ENCODE measurements at regions not wholly inside any gene's neighbourhood (a gene's known extent, or its start where the extent isn't known, plus 50 kb on each side); places are given as distances from the start of the nearest gene placed in this dataset.

- DNase-seq: no peak
Observed at GRCh38 chr4:3853388-3854035, 87.3 kb downstream of the ADRA2C start.

GRCh38 chr4:3854661-3855060 is 88.5 kb downstream of the ADRA2C start:
- DNase-seq: no peak

GRCh38 chr4:3855646-3856045 is 89.5 kb downstream of the ADRA2C start:
- DNase-seq: no peak

- no peak for DNase-seq
Observed at GRCh38 chr4:3856604-3857204, 90.5 kb downstream of the ADRA2C start.

DNA sequence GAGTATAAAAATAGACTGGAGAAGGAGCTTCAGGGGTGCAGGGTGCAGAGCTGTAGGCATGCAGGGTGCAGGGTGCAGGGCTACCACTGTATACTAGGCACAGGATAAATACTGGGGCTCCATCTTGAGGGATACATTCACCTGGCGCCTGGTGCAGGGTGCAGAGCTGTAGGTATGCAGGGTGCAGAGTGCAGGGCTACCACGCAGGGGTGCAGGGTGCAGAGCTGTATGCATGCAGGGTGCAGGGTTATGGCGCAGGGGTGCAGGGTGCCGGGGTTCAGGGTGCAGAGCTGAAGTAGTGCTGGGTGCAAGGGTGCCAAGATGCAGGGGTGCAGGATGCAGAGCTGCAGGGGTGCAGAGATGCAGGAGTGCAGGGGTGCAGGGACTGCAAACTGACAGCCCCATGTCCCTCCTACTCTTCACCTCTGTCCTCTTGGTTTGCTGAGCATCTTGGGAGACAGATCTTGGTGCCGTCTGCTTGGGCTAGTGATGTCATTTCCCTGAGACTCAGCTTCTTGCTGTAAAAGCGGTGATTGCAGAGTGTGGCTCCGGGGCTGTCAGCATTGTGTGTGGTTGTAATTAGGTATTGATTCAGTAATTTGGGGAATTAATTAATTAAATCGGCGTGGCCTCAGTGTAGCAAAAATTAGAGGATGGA is 91.2 kb downstream of the ADRA2C start:
- no peak for DNase-seq

DNA sequence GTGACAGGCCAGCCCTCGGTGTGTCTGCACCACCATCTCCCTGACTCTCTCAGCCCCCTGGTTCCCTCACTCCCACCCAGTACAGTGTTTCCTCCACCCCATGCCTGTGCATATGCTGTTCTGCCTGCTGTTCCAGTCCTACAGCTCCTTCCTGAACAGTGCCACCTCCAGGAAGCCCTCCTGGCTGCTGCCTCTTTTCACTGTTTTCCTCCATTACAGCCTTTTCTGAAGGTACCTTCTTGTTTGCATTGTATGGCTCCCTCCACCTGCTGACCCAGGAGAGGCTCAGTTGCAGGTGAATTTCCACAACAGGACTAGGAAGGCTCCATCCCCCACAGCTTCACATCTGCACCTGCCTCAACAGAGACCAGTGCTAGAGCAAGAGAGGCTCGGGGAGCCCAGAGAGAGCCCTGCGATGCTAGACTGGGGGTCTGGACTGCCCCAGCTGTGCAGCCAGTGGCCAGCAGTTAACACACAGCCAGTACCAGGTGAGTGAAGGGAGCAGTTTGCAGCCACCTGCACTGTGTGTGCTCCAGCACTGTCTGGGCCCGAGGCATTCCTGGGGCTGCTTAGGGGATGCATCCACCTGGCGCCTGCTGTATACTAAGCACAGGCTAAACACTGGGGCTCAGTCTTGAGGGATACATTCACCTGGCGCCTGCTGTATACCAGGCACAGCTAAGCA is 92.0 kb downstream of the ADRA2C start:
- DNase-seq: no peak

DNA sequence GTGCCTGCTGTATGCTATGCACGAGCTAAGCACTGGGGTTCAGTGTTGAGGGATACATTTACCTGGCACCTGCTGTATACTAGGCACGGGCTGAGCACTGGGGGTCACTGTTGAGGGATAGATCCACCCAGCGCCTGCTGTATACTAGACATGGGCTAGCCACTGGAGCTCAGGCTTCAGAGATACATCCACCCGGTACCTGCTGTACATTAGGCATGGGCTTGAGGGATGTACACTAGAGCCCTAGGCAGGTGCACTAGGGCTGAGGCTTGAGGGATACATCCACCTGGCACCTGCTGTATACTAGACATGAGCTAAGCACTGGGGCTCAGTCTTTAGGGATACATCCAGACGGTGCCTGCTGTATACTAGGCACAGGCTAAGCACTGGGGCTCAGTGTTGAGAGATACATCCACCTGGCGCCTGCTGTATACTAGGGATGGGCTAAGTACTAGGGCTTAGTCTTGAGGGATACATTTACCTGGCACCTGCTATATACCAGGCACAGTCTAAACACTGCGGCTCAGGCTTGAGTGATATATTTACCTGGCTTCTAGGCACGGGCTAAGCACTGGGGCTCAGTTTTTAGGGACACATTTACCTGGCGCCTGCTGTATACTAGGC is 92.7 kb downstream of the ADRA2C start:
- DNase-seq: no peak

GRCh38 chr4:3859571-3859970 is 93.4 kb downstream of the ADRA2C start:
- DNase-seq: no peak

DNA sequence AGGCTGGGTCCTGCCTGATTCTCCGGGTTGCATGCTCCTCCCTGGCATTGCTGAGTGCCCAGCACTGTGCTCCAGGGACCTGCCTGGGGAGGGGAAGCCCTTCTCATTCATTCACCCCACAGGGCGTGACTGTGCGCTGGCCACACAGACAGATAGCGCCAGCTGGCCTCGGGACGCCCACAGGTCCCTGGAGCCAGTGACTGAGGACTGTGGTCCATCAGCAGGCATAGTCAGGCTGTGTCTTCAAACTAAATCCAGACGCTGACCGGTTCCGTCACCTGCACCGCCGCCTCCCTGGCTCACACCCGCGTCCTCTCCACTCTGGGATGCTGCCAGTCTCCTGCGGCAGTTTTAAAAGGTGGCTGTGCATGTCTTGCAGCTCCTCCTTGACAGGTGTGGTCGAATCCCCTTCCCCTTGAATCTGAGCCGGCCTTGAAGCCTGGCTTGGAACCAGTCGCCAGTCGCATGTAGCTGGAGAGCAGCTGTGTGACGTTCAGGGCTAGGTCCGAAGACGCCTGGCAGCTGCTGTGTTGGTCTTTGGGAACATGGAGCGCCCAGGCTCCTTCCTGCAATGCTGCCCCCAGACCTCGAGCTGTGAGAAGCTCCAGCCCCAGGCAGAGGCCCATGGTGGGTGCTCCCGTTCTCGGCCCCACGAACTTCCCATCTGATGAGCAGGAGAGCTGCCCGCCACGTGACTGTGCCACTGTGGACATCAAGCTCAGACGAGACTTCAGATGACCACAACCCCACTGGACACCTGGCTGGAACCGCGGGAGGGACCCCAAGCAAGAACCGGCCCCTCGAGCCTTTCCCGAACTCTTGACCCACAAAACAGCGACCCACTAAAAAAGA is 94.1 kb downstream of the ADRA2C start:
- DNase-seq: no peak

- no peak for DNase-seq
Observed at GRCh38 chr4:3860913-3861636, 94.9 kb downstream of the ADRA2C start.

- no peak for DNase-seq
Observed at GRCh38 chr4:3861720-3862639, 95.8 kb downstream of the ADRA2C start.

DNA sequence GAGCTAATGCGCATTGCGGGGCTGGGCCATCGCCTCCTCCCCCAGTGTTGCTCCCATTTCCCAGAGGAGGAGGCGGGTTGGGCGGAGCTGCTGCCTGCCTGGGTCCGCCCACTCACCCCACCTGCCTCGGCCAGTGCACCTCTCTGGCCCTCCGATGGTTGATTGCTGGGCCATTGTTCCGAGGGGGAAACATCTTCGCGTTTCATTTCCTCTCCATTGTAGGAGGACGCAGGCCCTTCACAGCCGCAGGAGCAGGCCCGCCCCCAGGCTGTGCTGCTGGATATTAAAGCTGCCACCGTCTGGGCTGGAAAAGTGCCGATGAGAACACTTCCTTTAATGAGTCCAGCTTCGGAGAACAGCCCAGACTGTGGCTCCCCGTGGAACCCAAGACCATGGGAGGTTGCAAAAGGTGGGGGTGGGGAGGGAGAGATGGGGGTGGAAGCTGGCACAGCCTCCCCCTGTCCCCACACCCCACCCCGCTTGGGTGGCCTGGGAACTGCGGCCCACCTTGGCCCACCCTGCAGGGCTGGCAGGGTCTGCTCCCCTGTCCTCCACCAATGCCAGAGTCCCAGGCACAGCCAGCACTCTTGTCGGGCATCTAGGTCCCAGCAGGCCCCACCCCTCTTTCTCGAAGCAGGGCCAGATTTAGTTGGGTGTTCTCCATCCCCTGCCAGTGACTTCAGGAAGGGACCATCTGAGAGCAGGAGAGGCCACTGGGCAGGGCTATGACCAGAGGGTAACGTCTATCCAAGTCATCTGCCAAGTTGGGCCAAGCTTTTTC is 96.6 kb downstream of the ADRA2C start:
- no peak for DNase-seq

DNA sequence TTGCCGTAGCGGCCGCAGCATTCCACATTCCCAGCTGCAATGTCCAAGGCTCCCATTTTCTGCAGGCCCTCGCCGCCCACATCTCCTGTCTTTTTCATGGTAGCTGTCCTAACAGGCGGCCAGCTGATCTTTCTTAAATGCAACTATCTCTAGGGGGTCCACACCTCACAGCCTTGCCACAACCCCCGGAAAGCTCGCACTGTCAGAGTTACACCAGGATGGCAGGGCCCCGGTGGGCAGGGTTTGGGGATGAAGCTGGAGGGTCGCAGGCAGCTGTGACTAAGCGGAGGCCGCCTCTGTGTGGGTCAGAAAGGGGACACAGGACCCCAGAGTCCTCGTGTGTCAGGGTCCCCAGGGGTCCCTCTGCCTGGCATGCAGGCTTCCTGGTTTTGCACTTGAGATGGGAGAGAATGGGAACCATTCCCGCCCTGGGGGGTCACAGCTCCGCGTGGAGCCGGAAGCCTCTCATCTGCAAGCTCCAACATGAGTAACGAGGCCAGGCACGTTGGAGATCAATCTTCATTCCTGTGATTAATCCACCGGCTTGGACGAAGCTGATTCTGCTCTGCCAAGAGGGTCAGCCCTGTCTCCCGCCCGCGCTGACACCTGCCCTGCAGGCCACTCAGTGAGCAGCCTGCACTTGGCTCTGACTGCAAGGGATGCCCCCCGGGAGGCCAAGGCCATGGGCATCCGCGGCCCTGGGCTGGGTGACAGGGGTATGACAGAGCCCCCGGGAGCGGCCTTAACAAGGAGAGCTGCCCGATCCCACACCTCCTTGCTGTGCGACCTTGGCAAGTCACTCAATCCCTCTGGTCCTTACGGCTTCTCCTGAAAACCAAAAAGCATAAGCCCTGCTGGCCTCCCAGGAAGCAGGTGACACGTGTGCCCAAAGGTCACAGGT is 97.9 kb downstream of the ADRA2C start:
- no peak for DNase-seq

- no peak for DNase-seq
Observed at GRCh38 chr4:3864742-3865721, 98.8 kb downstream of the ADRA2C start.

- no peak for DNase-seq
Observed at GRCh38 chr4:3865986-3866812, 100.0 kb downstream of the ADRA2C start.

DNA sequence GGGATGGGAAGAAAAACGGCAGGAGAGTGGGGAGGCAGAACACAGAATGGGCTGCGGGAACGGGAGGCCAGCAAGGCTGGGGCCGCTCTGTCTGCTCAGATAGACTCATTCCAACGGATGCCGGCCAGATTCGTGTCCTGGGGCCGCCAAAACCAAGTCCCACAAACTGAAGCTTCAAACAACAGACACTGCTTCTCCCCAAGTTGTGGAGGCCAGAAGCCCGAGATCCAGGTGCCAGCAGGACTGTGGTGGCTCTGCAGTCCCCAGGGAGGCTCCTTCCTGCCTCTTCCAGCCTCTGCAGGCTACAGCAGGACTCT is 100.6 kb downstream of the ADRA2C start:
- DNase-seq: no peak

Measured in activated CD8-positive, alpha-beta memory T cell treated with anti-CD3 and anti-CD28 coated beads, Interleukin-2, amount 50 U/mL, for 48 hours (primary cell).